ENCODE measurements at regions not wholly inside any gene's neighbourhood (a gene's known extent, or its start where the extent isn't known, plus 50 kb on each side); places are given as distances from the start of the nearest gene placed in this dataset.
A peak's percentile ranks its signal among the peaks of the same experiment; 100 is the strongest.
"Not testable (repeated sequence)": the region's sequence is repeated elsewhere in the genome, so short reads cannot be mapped to it uniquely, and the experiment has no call there.

- no peak overlapping the region for H3K4me3 ChIP-seq (ENCODE audit: low read depth, low read length)
- no peaks in the 10 kb centered on the region for H3K36me3 ChIP-seq (ENCODE audit: control insufficient read depth, insufficient read depth, low read length)
- ChIA-PET POLR2A (no interaction called here), CTCF (interaction anchor here (1.2 kb wide), 1 partner anchor 12 kb away, joined by 3 read pairs; no protein-coding TSS in a partner anchor)
- DNase-seq (ENCODE audit: low read depth), result no peak
- no peak for TF ChIP-seq CTCF (IDR thresholded peaks at IDR 0.05; ENCODE audit: insufficient read depth, low read depth, low read length)
- H3K27me3 ChIP-seq (ENCODE audit: control insufficient read depth, insufficient read depth, low read length), result no peaks in the 10 kb centered on the region; the same call in 1 of the 2 replicates
These were observed 55.4 kb upstream of the KLF14 start for GRCh38 chr7:130789436-130789835.

GRCh38 chr7:130791746-130792145 lies 57.7 kb upstream of the KLF14 start:
- POLR2A ChIA-PET, result no interaction called here
- CTCF ChIA-PET, result no interaction called here

GRCh38 chr7:130793855-130794618 lies 60.0 kb upstream of the KLF14 start:
- no peaks in the 10 kb centered on the region for H3K27me3 ChIP-seq (ENCODE audit: control insufficient read depth, insufficient read depth, low read length)
- peak; percentile 22; the same call in 1 of the 2 replicates for TF ChIP-seq CTCF (IDR thresholded peaks at IDR 0.05; ENCODE audit: insufficient read depth, low read depth, low read length)
- no peaks in the 10 kb centered on the region for H3K36me3 ChIP-seq (ENCODE audit: control insufficient read depth, insufficient read depth, low read length)
- DNase-seq (ENCODE audit: low read depth), result no peak
- POLR2A ChIA-PET, result no interaction called here
- CTCF ChIA-PET, result interaction anchor here (0.5 to 1.3 kb wide), 4 partner anchors 10 to 504 kb away, joined by 3 to 4 read pairs (median 4); no protein-coding TSS in a partner anchor
- no peak overlapping the region for H3K4me3 ChIP-seq (ENCODE audit: low read depth, low read length)

More at GRCh38 chr7:130791746-130792145, 57.7 kb upstream of the KLF14 start:
- no peak for DNase-seq (ENCODE audit: low read depth)
- TF ChIP-seq CTCF (IDR thresholded peaks at IDR 0.05; ENCODE audit: insufficient read depth, low read depth, low read length), result no peak
- H3K27me3 ChIP-seq (ENCODE audit: control insufficient read depth, insufficient read depth, low read length), result no peaks in the 10 kb centered on the region; the same call in 1 of the 2 replicates
- no peaks in the 10 kb centered on the region for H3K36me3 ChIP-seq (ENCODE audit: control insufficient read depth, insufficient read depth, low read length)
- H3K4me3 ChIP-seq (ENCODE audit: low read depth, low read length), result no peak overlapping the region

- DNase-seq (ENCODE audit: low read depth), result no peak
- no peak overlapping the region for H3K4me3 ChIP-seq (ENCODE audit: low read depth, low read length)
- ChIA-PET CTCF (interaction anchor here (0.7 to 1.2 kb wide), 3 partner anchors 50 to 274 kb away, joined by 3 to 4 read pairs (median 3); no protein-coding TSS in a partner anchor), POLR2A (no interaction called here)
- TF ChIP-seq CTCF (IDR thresholded peaks at IDR 0.05; ENCODE audit: insufficient read depth, low read depth, low read length), result no peak
- H3K27me3 ChIP-seq (ENCODE audit: control insufficient read depth, insufficient read depth, low read length), result no peaks in the 10 kb centered on the region
- H3K36me3 ChIP-seq (ENCODE audit: control insufficient read depth, insufficient read depth, low read length), result no peaks in the 10 kb centered on the region
These were observed 60.6 kb upstream of the KLF14 start for GRCh38 chr7:130794619-130794922.

GRCh38 chr7:130796425-130796824 lies 62.4 kb upstream of the KLF14 start:
- H3K36me3 ChIP-seq (ENCODE audit: control insufficient read depth, insufficient read depth, low read length); H3K4me3 ChIP-seq (ENCODE audit: low read depth, low read length); H3K27me3 ChIP-seq (ENCODE audit: control insufficient read depth, insufficient read depth, low read length); CTCF ChIA-PET; DNase-seq (ENCODE audit: low read depth); POLR2A ChIA-PET: not testable (repeated sequence)

Data from BJ (cell line).